IMR-90 (cell line): ENCODE measurements at regions not wholly inside any gene's neighbourhood (a gene's known extent, or its start where the extent isn't known, plus 50 kb on each side); places are given as distances from the start of the nearest gene placed in this dataset.

ENCODE experiments used
- ATAC-seq: fragments of 200-7000 bp; cut with Tn5 transposase; 2 replicates; pipeline ENCODE4 v1.9.1; 2020; ENCODE audit warnings: low read depth, mild to moderate bottlenecking, moderate library complexity
- BruUV-seq: library from RNA; stranded (reverse); fragments of 400-500 nt; replicated peaks from 2 replicates; lab custom pipeline; 2021; lab: Mats Ljungman, UMichigan
- CTCF ChIA-PET: fragments of 300-600 bp; formaldehyde crosslinking; extraction: SDS; loops from one replicate; lab custom pipeline; 2021; ENCODE audit warnings: antibody characterized with exemption; lab: Yijun Ruan, JAX
- POLR2A ChIA-PET: fragments of 300-600 bp; sonication (Branson Sonifier 250); formaldehyde crosslinking; loops from one replicate; lab custom pipeline; 2022; ENCODE audit warnings: antibody characterized with exemption; ENCODE audit not compliant: unreplicated experiment; lab: Charles Lee
- DNase-seq: peaks from one replicate; pipeline ENCODE4 v3.0.0; 2013
- H2AFZ ChIP-seq: replicated peaks from 2 replicates; pipeline ENCODE3; 2013; ENCODE audit warnings: low read length, mild to moderate bottlenecking; ENCODE audit not compliant: poor library complexity
- H2AK5ac ChIP-seq: 2 replicates; pipeline ENCODE4 v1.6.1; 2013; ENCODE audit warnings: low read depth, low read length, inconsistent platforms
- H2AK9ac ChIP-seq: replicated peaks from 2 replicates; pipeline ENCODE3; 2013; ENCODE audit warnings: mild to moderate bottlenecking, low read depth, low read length, moderate library complexity; ENCODE audit not compliant: poor library complexity
- H2BK120ac ChIP-seq: 2 replicates; pipeline ENCODE4 v1.6.1; 2013; ENCODE audit warnings: low read depth, low read length, inconsistent platforms
- H2BK15ac ChIP-seq: 3 replicates; pipeline ENCODE4 v1.6.1; 2013; ENCODE audit warnings: low read depth, low read length, inconsistent platforms
- H2BK20ac ChIP-seq: 2 replicates; pipeline ENCODE4 v1.6.1; 2013; ENCODE audit warnings: low read depth, mild to moderate bottlenecking, inconsistent platforms, low read length, moderate library complexity
- H2BK5ac ChIP-seq: 2 replicates; pipeline ENCODE4 v1.6.1; 2013; ENCODE audit warnings: mild to moderate bottlenecking, low read depth, low read length, inconsistent platforms; ENCODE audit not compliant: poor library complexity, severe bottlenecking
- H3K14ac ChIP-seq: replicated peaks from 2 replicates; pipeline ENCODE4 v1.6.1; 2013; ENCODE audit warnings: low read depth, low read length, inconsistent platforms
- H3K18ac ChIP-seq: 2 replicates; pipeline ENCODE4 v1.6.1; 2013; ENCODE audit warnings: low read depth, low read length, control low read depth
- H3K23ac ChIP-seq: 2 replicates; pipeline ENCODE4 v1.6.1; 2013; ENCODE audit warnings: low read depth, low read length, inconsistent platforms
- H3K27ac ChIP-seq: 2 replicates; pipeline ENCODE4 v1.5.1; 2013; ENCODE audit warnings: mild to moderate bottlenecking, control low read depth, low read length; ENCODE audit not compliant: insufficient read depth
- H3K27me3 ChIP-seq: 2 replicates; pipeline ENCODE4 v1.6.1; 2013; ENCODE audit warnings: low read length; ENCODE audit not compliant: control insufficient read depth, insufficient read depth
- H3K36me3 ChIP-seq: 2 replicates; pipeline ENCODE4 v1.6.1; 2013; ENCODE audit warnings: low read length, mixed read lengths; ENCODE audit not compliant: control insufficient read depth, insufficient read depth
- H3K4ac ChIP-seq: 2 replicates; pipeline ENCODE4 v1.6.1; 2013; ENCODE audit warnings: low read depth, low read length, inconsistent platforms
- H3K4me1 ChIP-seq: 2 replicates; pipeline ENCODE4 v1.6.1; 2013; ENCODE audit warnings: low read length, mixed read lengths; ENCODE audit not compliant: control insufficient read depth, insufficient read depth
- H3K4me2 ChIP-seq: 2 replicates; pipeline ENCODE4 v1.6.1; 2013; ENCODE audit warnings: low read depth, mild to moderate bottlenecking, control low read depth, low read length, moderate library complexity
- H3K4me3 ChIP-seq: 2 replicates; pipeline ENCODE4 v1.5.1; 2013; ENCODE audit warnings: low read depth, mild to moderate bottlenecking, control low read depth, low read length, moderate library complexity; ENCODE audit not compliant: insufficient read depth
- H3K56ac ChIP-seq: 2 replicates; pipeline ENCODE4 v1.6.1; 2013; ENCODE audit warnings: low read length, inconsistent platforms; ENCODE audit not compliant: insufficient read depth; ENCODE audit errors: extremely low read depth
- H3K79me1 ChIP-seq, 2 experiments: 2 replicates each; pipeline ENCODE4 v1.6.1; 2013; ENCODE audit warnings: low read length in 2 of 2, inconsistent platforms in 1 of 2, low read depth in 1 of 2
- H3K9ac ChIP-seq: 2 replicates; pipeline ENCODE4 v1.6.1; 2013; ENCODE audit warnings: low read depth, low read length, control low read depth
- H3K9me1 ChIP-seq: 2 replicates; pipeline ENCODE4 v1.6.1; 2013; ENCODE audit warnings: low read length, inconsistent platforms; ENCODE audit not compliant: insufficient read depth
- H3K9me3 ChIP-seq: 2 replicates; pipeline ENCODE4 v1.6.1; 2013; ENCODE audit warnings: low read length; ENCODE audit not compliant: control insufficient read depth, insufficient read depth
- H4K20me1 ChIP-seq: 2 replicates; pipeline ENCODE4 v1.6.1; 2013; ENCODE audit warnings: low read length, inconsistent platforms; ENCODE audit not compliant: insufficient read depth
- H4K5ac ChIP-seq: 2 replicates; pipeline ENCODE4 v1.6.1; 2013; ENCODE audit warnings: mild to moderate bottlenecking, low read depth, low read length, control low read depth
- H4K8ac ChIP-seq, 2 experiments: 2 replicates each; pipeline ENCODE4 v1.6.1; 2013; ENCODE audit warnings: low read depth in 2 of 2, low read length in 2 of 2, control low read depth in 1 of 2, inconsistent platforms in 1 of 2
- H4K91ac ChIP-seq: 2 replicates; pipeline ENCODE4 v1.6.1; 2013; ENCODE audit warnings: low read depth, low read length, inconsistent platforms; ENCODE audit not compliant: insufficient read depth
- MAZ ChIP-seq: IDR thresholded peaks from 2 replicates; pipeline ENCODE4 v1.6.1; 2012; ENCODE audit warnings: low read depth, mild to moderate bottlenecking, low read length, improper control_type of control experiment, moderate library complexity, borderline replicate concordance
- POLR2A ChIP-seq: IDR thresholded peaks from 2 replicates; pipeline ENCODE4 v1.6.1; 2012; ENCODE audit warnings: mild to moderate bottlenecking, low read depth, low read length
- RFX5 ChIP-seq: IDR thresholded peaks from 2 replicates; pipeline ENCODE4 v1.8.0; 2012; ENCODE audit warnings: low read depth, mild to moderate bottlenecking, low read length, moderate library complexity
- WGBS, 2 experiments: methylation state at CpG; one replicate each; pipeline versions ENCODE4 v1.1.5 to v1.1.7; 2013; ENCODE audit warnings: missing lambda C conversion rate in 2 of 2; ENCODE audit not compliant: insufficient read length in 1 of 2; ENCODE audit errors: extremely low coverage in 2 of 2; 5-methylcytosine and 5-hydroxymethylcytosine counted together
- dilution Hi-C: fragments of 300-500 bp; cut with HindIII; formaldehyde crosslinking; loops from one replicate; pipeline ENCODE4 v1.14.3; 2018; ENCODE audit warnings: low sequenced_read_pairs; ENCODE audit not compliant: unreplicated experiment
- in situ Hi-C: fragments of 300-500 bp; cut with MboI; formaldehyde crosslinking; loops from 3 replicates; pipeline ENCODE4 v1.14.3; 2019; ENCODE audit warnings: low sequenced_read_pairs, inconsistent platforms, mixed read lengths
- intact Hi-C: fragments of 100-400 bp; cut with micrococcal nuclease; formaldehyde crosslinking; loops from 2 replicates; pipeline ENCODE4 v1.10.0; 2022

DNA sequence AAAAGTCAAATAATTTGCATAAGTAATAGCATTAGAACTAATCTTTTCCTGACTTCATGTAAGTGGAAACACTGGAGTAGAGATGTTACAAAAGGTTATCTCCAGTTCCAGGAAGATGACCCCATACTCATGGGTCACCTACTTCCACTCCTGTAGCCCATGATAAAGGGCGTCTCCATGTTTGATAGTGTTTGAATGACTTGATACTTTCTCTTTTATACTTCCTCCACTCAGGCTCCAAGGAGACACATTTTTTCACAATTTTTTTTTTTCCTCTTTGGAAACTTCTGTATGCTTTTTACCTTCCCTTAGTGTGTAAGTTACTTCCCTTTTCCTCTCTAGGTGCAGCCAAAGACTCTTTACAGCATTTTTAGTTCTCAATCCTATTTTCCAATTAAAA is 382.1 kb upstream of the B3GALT2 start:
- no peak overlapping the region for H3K27ac ChIP-seq
- H3K4me3 ChIP-seq: no peak overlapping the region
- intact Hi-C loops: loop anchor here (10.0 kb wide), 1 partner anchor 384 kb away; the partner anchor contains the start of gene B3GALT2
- H3K4ac ChIP-seq: no peak overlapping the region
- H3K56ac ChIP-seq: no peak overlapping the region
- DNase-seq: no peak
- H2AK9ac ChIP-seq: no peak overlapping the region
- no peak overlapping the region for H4K5ac ChIP-seq
- dilution Hi-C loops: no loop called here
- TF ChIP-seq MAZ (no peak), POLR2A (no peak), RFX5 (no peak)
- H4K91ac ChIP-seq: no peak overlapping the region
- no peak overlapping the region for H3K23ac ChIP-seq
- no peak overlapping the region for H3K14ac ChIP-seq
- no peaks in the 10 kb centered on the region for H3K27me3 ChIP-seq
- no peak overlapping the region for H3K18ac ChIP-seq
- H3K4me1 ChIP-seq: no peaks in the 10 kb centered on the region; the same call in 1 of the 2 replicates
- no peak overlapping the region for H2BK15ac ChIP-seq
- H3K9me3 ChIP-seq: no peaks in the 10 kb centered on the region
- no peak overlapping the region for H2AFZ ChIP-seq
- no peaks in the 10 kb centered on the region for H3K36me3 ChIP-seq
- H3K79me1 ChIP-seq: no peaks in the 10 kb centered on the region
- H3K9ac ChIP-seq: no peak overlapping the region
- ATAC-seq: no peak
- no peak overlapping the region for H2BK20ac ChIP-seq
- BruUV-seq: no TSS peak
- ChIA-PET POLR2A (no interaction called here), CTCF (no interaction called here)
- H2BK120ac ChIP-seq: 0 out of 2 replicates have a peak overlapping the region, but pooled peaks have one; percentile 5
- no CpG with 5 or more reads among the region's 1 CpG for WGBS, 2 experiments
- in situ Hi-C loops: loop anchor here (25.0 kb wide), 1 partner anchor 381 kb away; the partner anchor contains the start of gene B3GALT2
- no peaks in the 10 kb centered on the region for H3K9me1 ChIP-seq
- no peak overlapping the region for H2AK5ac ChIP-seq
- no peaks in the 10 kb centered on the region for H4K20me1 ChIP-seq
- H3K4me2 ChIP-seq: no peak overlapping the region
- no peak overlapping the region for H2BK5ac ChIP-seq
- no peak overlapping the region for H4K8ac ChIP-seq
